HUES48 (cell line): ENCODE measurements at regions not wholly inside any gene's neighbourhood (a gene's known extent, or its start where the extent isn't known, plus 50 kb on each side); places are given as distances from the start of the nearest gene placed in this dataset.

Experiments used
- H3K27ac ChIP-seq: one replicate; pipeline ENCODE4 v1.7.0; 2013; ENCODE audit warnings: low read depth, low read length, inconsistent platforms
- H3K27me3 ChIP-seq: 2 replicates; pipeline ENCODE4 v1.6.1; 2013; ENCODE audit warnings: mild to moderate bottlenecking, low read length; ENCODE audit not compliant: control insufficient read depth, insufficient read depth
- H3K36me3 ChIP-seq: 2 replicates; pipeline ENCODE4 v1.6.1; 2013; ENCODE audit warnings: low read length; ENCODE audit not compliant: control insufficient read depth, insufficient read depth
- H3K4me1 ChIP-seq: 2 replicates; pipeline ENCODE4 v1.6.1; 2013; ENCODE audit warnings: mild to moderate bottlenecking, low read length; ENCODE audit not compliant: control insufficient read depth, insufficient read depth
- H3K4me3 ChIP-seq: 2 replicates; pipeline ENCODE4 v1.5.1; 2013; ENCODE audit warnings: mild to moderate bottlenecking, low read depth, low read length
- H3K9ac ChIP-seq: 2 replicates; pipeline ENCODE4 v1.6.1; 2013; ENCODE audit warnings: mild to moderate bottlenecking, low read depth, low read length, moderate library complexity
- H3K9me3 ChIP-seq: 2 replicates; pipeline ENCODE4 v1.6.1; 2013; ENCODE audit warnings: low read length; ENCODE audit not compliant: control insufficient read depth, insufficient read depth

DNA sequence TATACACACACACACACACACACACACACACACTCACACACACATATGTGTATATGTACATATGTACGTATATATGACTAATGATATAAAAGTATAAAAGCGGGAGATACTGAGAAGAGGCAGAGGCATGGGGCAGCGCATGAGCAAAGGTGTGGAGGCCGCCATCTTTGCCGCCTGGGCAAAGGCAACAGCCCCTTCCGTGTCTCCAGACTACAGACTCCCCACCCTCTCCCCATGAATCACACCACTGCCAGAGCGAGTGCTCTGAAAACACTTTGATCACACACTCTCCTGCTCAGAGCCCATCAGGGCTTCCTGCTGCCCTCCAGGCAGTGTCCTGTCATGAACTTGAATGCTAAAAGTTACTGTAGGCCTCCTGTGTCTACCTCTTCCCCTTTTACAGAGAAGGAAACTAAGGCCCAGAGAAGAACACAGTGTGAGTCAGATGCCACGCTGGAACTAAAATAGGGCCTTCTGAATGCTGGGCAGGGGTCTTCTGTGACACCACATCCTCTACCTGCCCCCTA lies 54.7 kb upstream of the SSBP3 start:
- Histone ChIP-seq H3K9me3 (no peaks in the 10 kb centered on the region), H3K4me1 (peaks cover 48% of the 10 kb centered on the region), H3K27ac (no peak overlapping the region), H3K4me3 (no peak overlapping the region), H3K36me3 (no peaks in the 10 kb centered on the region), H3K27me3 (peaks cover 7% of the 10 kb centered on the region; the same call in 1 of the 2 replicates), H3K9ac (no peak overlapping the region)

GRCh38 chr1:54460351-54460750 lies 54.2 kb upstream of the SSBP3 start:
- Histone ChIP-seq H3K9ac (no peak overlapping the region), H3K36me3 (no peaks in the 10 kb centered on the region), H3K27me3 (peaks cover 7% of the 10 kb centered on the region; the same call in 1 of the 2 replicates), H3K9me3 (no peaks in the 10 kb centered on the region), H3K4me3 (no peak overlapping the region), H3K4me1 (peaks cover 44% of the 10 kb centered on the region), H3K27ac (no peak overlapping the region)

DNA sequence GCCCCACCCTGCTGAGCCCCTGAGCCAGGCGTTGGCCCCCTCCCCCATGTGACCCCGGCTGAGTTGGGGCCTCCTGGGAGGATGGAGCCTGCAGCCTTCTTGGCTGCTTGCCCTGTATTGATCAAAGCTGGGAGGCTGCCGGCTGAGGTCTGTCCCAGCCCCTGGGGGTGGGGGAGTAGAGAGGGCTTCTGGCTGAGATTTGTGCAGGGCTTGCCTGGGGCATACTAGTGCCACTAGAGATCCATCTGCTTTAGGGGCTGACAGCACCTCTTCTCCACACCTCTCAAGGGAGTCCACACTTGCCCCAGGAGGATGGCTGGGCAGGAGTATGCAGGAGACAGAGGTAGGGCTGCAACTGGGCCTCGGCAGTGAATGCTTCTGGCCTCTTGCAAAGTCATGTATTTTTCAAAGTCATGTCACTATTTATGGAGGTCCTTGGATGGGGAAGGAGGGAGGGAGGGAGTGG lies 53.6 kb upstream of the SSBP3 start:
- Histone ChIP-seq H3K4me3 (no peak overlapping the region), H3K9ac (no peak overlapping the region)

DNA sequence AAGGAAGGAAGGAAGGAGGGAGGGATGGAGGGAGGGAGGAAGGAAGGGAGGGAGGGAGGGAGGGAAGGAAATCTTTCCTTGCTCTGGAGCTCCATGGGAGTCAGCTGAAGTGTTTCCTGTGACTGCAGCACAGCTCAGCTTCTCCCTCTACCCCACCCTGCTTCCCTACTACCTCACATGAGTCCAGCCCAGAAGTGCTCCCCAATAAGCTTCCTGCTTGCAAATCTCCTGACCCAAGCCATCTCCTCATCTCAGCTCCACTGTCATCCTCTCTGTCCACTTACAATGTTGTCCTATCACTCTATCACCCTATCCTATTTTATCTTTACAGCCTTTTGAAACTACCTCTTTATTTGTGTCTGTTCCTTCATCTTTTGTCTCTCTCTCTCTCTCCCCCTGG lies 52.9 kb upstream of the SSBP3 start:
- H3K36me3 ChIP-seq: no peaks in the 10 kb centered on the region
- H3K9ac ChIP-seq: no peak overlapping the region

More for the DNA sequence above, 53.6 kb upstream of the SSBP3 start:
- H3K36me3 ChIP-seq: no peaks in the 10 kb centered on the region
- H3K27ac ChIP-seq: no peak overlapping the region
- H3K9me3 ChIP-seq: no peaks in the 10 kb centered on the region
- H3K27me3 ChIP-seq: peaks cover 7% of the 10 kb centered on the region; the same call in 1 of the 2 replicates
- H3K4me1 ChIP-seq: peaks cover 40% of the 10 kb centered on the region

DNA sequence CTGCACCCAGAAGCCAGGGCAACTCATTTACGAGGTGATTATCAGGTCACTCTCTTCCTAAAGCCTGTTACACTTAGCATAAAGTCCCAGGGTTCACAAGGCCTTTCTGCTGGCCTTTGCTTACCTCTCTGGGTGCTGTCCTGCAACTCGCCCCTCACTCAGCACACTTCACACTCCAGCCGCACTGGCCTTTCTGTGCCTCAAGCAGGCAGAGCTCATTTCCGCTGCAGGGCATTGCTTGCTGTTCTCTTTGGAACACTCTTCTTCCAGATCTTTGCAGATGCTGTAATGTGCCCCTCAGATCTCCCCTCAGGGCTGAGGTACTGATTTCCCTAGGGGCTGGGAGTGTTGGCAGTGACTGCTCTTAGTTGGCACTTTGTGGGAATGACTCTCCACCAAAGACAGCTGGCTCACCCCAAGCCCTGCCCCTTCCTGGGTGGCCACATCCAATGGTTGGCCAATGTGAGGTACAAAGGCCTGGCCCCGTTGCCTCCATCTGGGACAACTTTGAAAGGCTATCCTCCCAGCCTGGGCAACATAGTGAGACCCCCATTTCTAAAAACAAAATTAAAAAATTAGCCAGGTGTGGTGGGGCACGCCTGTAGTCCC lies 50.8 kb upstream of the SSBP3 start:
- Histone ChIP-seq H3K9ac (no peak overlapping the region), H3K9me3 (no peaks in the 10 kb centered on the region), H3K4me1 (0 out of 2 replicates have a peak, but pooled peaks cover 15% of the 10 kb centered on the region), H3K27me3 (no peaks in the 10 kb centered on the region), H3K4me3 (no peak overlapping the region), H3K27ac (peak overlapping the region; percentile 51), H3K36me3 (no peaks in the 10 kb centered on the region)

More for the DNA sequence above, 52.9 kb upstream of the SSBP3 start:
- Histone ChIP-seq H3K4me3 (no peak overlapping the region), H3K4me1 (peaks cover 35% of the 10 kb centered on the region), H3K27ac (no peak overlapping the region), H3K27me3 (peaks cover 5% of the 10 kb centered on the region; the same call in 1 of the 2 replicates), H3K9me3 (no peaks in the 10 kb centered on the region)

GRCh38 chr1:54456361-54456760 lies 50.2 kb upstream of the SSBP3 start:
- H3K9me3 ChIP-seq: no peaks in the 10 kb centered on the region
- no peaks in the 10 kb centered on the region for H3K36me3 ChIP-seq
- no peak overlapping the region for H3K4me3 ChIP-seq
- no peak overlapping the region for H3K27ac ChIP-seq
- no peak overlapping the region for H3K9ac ChIP-seq
- 0 out of 2 replicates have a peak, but pooled peaks cover 11% of the 10 kb centered on the region for H3K4me1 ChIP-seq
- no peaks in the 10 kb centered on the region for H3K27me3 ChIP-seq
